ENCODE measurements at regions not wholly inside any gene's neighbourhood (a gene's known extent, or its start where the extent isn't known, plus 50 kb on each side); places are given as distances from the start of the nearest gene placed in this dataset.

DNA sequence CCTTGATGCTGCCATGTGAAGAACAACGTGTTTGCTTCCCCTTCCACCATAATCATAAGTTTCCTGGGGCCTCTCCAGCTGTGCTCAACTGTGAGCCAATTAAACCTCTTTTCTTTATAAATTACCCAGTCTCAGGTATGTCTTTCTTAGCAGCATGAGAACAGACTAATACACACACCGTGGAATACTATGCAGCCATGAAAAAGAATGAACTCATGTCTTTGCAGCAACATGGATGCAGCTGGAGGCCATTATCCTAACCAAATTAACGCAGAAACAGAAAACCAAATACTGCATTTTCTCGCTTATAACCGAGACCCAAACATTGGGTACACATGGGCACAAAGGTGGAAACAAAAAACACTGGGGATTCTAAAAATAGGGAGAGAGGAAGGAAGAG lies 286.7 kb upstream of the MINDY3 start:
- TF ChIP-seq ZNF146 (CRISPR knock-in tag; IDR thresholded peaks at IDR 0.05; ENCODE audit: unreplicated experiment): peak; percentile 77
- no peak for TF ChIP-seq KLF6 (CRISPR knock-in tag; IDR thresholded peaks at IDR 0.05; ENCODE audit: borderline replicate concordance)
- TF ChIP-seq ELF1 (tag; IDR thresholded peaks at IDR 0.05): no peak
- TF ChIP-seq GTF2F1 (IDR thresholded peaks at IDR 0.05; ENCODE audit: low read depth, low read length): no peak
- TF ChIP-seq GATA2 (CRISPR knock-in tag; IDR thresholded peaks at IDR 0.05): no peak
